B cell (primary cell): ENCODE measurements at regions not wholly inside any gene's neighbourhood (a gene's known extent, or its start where the extent isn't known, plus 50 kb on each side); places are given as distances from the start of the nearest gene placed in this dataset.

Source experiments
- ATAC-seq: fragments of 200-7000 bp; cut with Tn5 transposase; one replicate; pipeline ENCODE4 v1.10.0; 2021; ENCODE audit warnings: low read depth, mild to moderate bottlenecking, moderate number of reproducible peaks, moderate library complexity
- CTCF ChIA-PET: fragments of 350-600 bp; sonication (Branson Sonifier 250); formaldehyde crosslinking; loops from one replicate; lab custom pipeline; 2021; ENCODE audit warnings: antibody characterized with exemption, inconsistent platforms; lab: Charles Lee
- POLR2A ChIA-PET: fragments of 350-600 bp; sonication (Branson Sonifier 250); formaldehyde crosslinking; loops from one replicate; lab custom pipeline; 2021; ENCODE audit warnings: antibody characterized with exemption; lab: Charles Lee
- DNase-seq: peaks from one replicate; pipeline ENCODE4 v3.0.0; 2013
- H2AFZ ChIP-seq: 2 replicates; pipeline ENCODE4 v1.6.1; 2012; ENCODE audit warnings: mild to moderate bottlenecking, low read depth, low read length; ENCODE audit not compliant: insufficient read depth, poor library complexity, severe bottlenecking
- H3K27ac ChIP-seq, 2 donors: 1 replicate in 1 of 2; 2 replicates in 1 of 2; pipeline ENCODE4 v1.5.1; 2012 to 2013; ENCODE audit warnings: low read length in 2 of 2, mild to moderate bottlenecking in 2 of 2, moderate library complexity in 1 of 2
- H3K27me3 ChIP-seq, 4 experiments: fragments of 200-600 bp in 1 of 4; sonication (generic) in 1 of 4; replicated peaks in 1 of 4; 1 replicate in 2 of 4; 2 replicates in 2 of 4; pipeline versions ENCODE4 v1.6.1 to v1.7.0; 2013 to 2016; ENCODE audit warnings: low read length in 3 of 4, mild to moderate bottlenecking in 2 of 4, mixed read lengths in 1 of 4, moderate library complexity in 1 of 4; ENCODE audit not compliant: insufficient read depth in 4 of 4, control insufficient read depth in 3 of 4; ENCODE audit errors: control extremely low read depth in 1 of 4
- H3K36me3 ChIP-seq, 2 experiments: replicated peaks in 1 of 2; 1 replicate in 1 of 2; 2 replicates in 1 of 2; pipeline versions ENCODE4 v1.6.1 to v1.7.1; 2013; ENCODE audit warnings: low read length in 1 of 2; ENCODE audit not compliant: insufficient read depth in 2 of 2, control insufficient read depth in 1 of 2; ENCODE audit errors: control extremely low read depth in 1 of 2, extremely low read depth in 1 of 2
- H3K4me1 ChIP-seq, 2 donors: fragments of 200-600 bp in 1 of 2; sonication (generic) in 1 of 2; 1 replicate in 1 of 2; 2 replicates in 1 of 2; pipeline versions ENCODE4 v1.5.1 to v1.6.1; 2013 to 2017; ENCODE audit warnings: low read length in 2 of 2; ENCODE audit not compliant: control insufficient read depth in 2 of 2, insufficient read depth in 2 of 2
- H3K4me2 ChIP-seq: replicated peaks from 2 replicates; pipeline ENCODE3; 2012; ENCODE audit warnings: mild to moderate bottlenecking, low read depth, low read length; ENCODE audit not compliant: poor library complexity, severe bottlenecking
- H3K4me3 ChIP-seq, 5 experiments: fragments of 200-600 bp in 1 of 5; sonication (generic) in 1 of 5; 1 replicate in 3 of 5; 2 replicates in 2 of 5; pipeline versions ENCODE4 v1.5.1 to v1.7.0; 2011 to 2016; ENCODE audit warnings: low read length in 4 of 5, mild to moderate bottlenecking in 4 of 5, low read depth in 2 of 5, control low read depth in 1 of 5, moderate library complexity in 1 of 5; ENCODE audit not compliant: insufficient read depth in 1 of 5; ENCODE audit errors: control extremely low read depth in 1 of 5, extremely low read depth in 1 of 5
- H3K79me2 ChIP-seq: fragments of 200-600 bp; sonication (generic); one replicate; pipeline ENCODE4 v1.6.0; 2016; ENCODE audit warnings: low read length; ENCODE audit not compliant: control insufficient read depth, insufficient read depth
- H3K9ac ChIP-seq: fragments of 200-600 bp; sonication (generic); 2 replicates; pipeline ENCODE4 v1.6.1; 2017; ENCODE audit warnings: mild to moderate bottlenecking, low read length, moderate library complexity
- H3K9me3 ChIP-seq, 3 donors: one replicate each; pipeline versions ENCODE4 v1.6.1 to v1.7.1; 2013; ENCODE audit warnings: low read length in 2 of 3; ENCODE audit not compliant: control insufficient read depth in 2 of 3, insufficient read depth in 1 of 3; ENCODE audit errors: control extremely low read depth in 1 of 3
- H4K20me1 ChIP-seq: 2 replicates; pipeline ENCODE4 v1.6.0; 2012; ENCODE audit warnings: mild to moderate bottlenecking, low read length; ENCODE audit not compliant: insufficient read depth, control insufficient read depth, poor library complexity, severe bottlenecking
- H3K27ac Mint-ChIP-seq: one replicate; pipeline ENCODE4 v1.8.0; 2021; ENCODE audit warnings: mixed read lengths
- H3K27me3 Mint-ChIP-seq: one replicate; pipeline ENCODE4 v1.8.0; 2021; ENCODE audit warnings: mixed read lengths
- H3K4me1 Mint-ChIP-seq: one replicate; pipeline ENCODE4 v1.8.0; 2021; ENCODE audit warnings: mixed read lengths
- H3K4me3 Mint-ChIP-seq: one replicate; pipeline ENCODE4 v1.8.0; 2021; ENCODE audit warnings: mixed read lengths
- H3K9me3 Mint-ChIP-seq: one replicate; pipeline ENCODE4 v1.8.0; 2022; ENCODE audit warnings: mixed read lengths; ENCODE audit not compliant: insufficient read depth
- EZH2 ChIP-seq: IDR thresholded peaks from 2 replicates; pipeline ENCODE4 v1.6.1; 2012; ENCODE audit warnings: borderline replicate concordance, low read depth, mild to moderate bottlenecking, moderate library complexity, low read length; ENCODE audit not compliant: insufficient read depth, poor library complexity, severe bottlenecking
- WGBS: methylation state at CpG from one replicate; pipeline ENCODE4 v1.1.5; 2013; ENCODE audit warnings: missing lambda C conversion rate; ENCODE audit not compliant: insufficient coverage; 5-methylcytosine and 5-hydroxymethylcytosine counted together
- intact Hi-C: fragments of 100-400 bp; cut with micrococcal nuclease; formaldehyde crosslinking; loops from one replicate; pipeline ENCODE4 v1.10.0; 2022
- TF ChIP-seq, protein P1 (sequence below): fragments of 200-600 bp; IDR thresholded peaks from one replicate; pipeline ENCODE4 v1.8.0; 2022; ENCODE audit warnings: antibody characterized with exemption, mild to moderate bottlenecking

DNA sequence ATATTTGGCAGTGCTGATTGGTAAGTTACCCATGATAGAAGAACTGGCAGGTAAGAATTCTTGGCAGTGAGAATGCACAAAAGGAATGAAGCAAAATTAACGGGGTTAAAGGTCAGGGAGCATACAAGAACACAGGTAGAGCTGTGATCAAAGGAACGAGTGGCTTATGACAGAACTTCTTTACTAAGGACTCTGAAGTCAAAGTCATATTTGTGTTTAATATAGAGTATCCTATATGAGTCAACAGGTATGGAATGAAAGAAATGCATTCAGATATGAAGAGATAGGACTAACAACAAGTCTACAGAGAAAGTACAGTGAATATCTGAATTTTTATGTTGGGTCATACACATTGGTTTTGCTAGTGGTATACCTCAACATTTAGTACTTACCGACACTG is 209.0 kb upstream of the CITED2 start:
- Histone ChIP-seq H3K9me3 (no peaks in the 10 kb centered on the region), H3K9ac (no peak overlapping the region), H3K4me2 (no peak overlapping the region), H2AFZ (no peak overlapping the region), H3K79me2 (no peaks in the 10 kb centered on the region), H3K4me1 (no peaks in the 10 kb centered on the region), H4K20me1 (no peaks in the 10 kb centered on the region), H3K36me3 (no peaks in the 10 kb centered on the region), H3K27me3 (no peaks in the 10 kb centered on the region), H3K4me3 (no peak overlapping the region), H3K27ac (no peak overlapping the region)
- Mint-ChIP-seq H3K4me1 (no peaks in the 10 kb centered on the region), H3K27ac (no peak overlapping the region), H3K4me3 (no peak overlapping the region), H3K9me3 (no peaks in the 10 kb centered on the region), H3K27me3 (no peaks in the 10 kb centered on the region)
- no peak for DNase-seq
- WGBS, result 100% methylated on average over 1 of the region's 3 CpGs
- no peak for TF ChIP-seq EZH2
- TF ChIP-seq, protein P1, sequence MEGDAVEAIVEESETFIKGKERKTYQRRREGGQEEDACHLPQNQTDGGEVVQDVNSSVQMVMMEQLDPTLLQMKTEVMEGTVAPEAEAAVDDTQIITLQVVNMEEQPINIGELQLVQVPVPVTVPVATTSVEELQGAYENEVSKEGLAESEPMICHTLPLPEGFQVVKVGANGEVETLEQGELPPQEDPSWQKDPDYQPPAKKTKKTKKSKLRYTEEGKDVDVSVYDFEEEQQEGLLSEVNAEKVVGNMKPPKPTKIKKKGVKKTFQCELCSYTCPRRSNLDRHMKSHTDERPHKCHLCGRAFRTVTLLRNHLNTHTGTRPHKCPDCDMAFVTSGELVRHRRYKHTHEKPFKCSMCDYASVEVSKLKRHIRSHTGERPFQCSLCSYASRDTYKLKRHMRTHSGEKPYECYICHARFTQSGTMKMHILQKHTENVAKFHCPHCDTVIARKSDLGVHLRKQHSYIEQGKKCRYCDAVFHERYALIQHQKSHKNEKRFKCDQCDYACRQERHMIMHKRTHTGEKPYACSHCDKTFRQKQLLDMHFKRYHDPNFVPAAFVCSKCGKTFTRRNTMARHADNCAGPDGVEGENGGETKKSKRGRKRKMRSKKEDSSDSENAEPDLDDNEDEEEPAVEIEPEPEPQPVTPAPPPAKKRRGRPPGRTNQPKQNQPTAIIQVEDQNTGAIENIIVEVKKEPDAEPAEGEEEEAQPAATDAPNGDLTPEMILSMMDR, result no peak
- ChIA-PET POLR2A (no interaction called here), CTCF (no interaction called here)
- ATAC-seq, result no peak
- intact Hi-C loops, result no loop called here

DNA sequence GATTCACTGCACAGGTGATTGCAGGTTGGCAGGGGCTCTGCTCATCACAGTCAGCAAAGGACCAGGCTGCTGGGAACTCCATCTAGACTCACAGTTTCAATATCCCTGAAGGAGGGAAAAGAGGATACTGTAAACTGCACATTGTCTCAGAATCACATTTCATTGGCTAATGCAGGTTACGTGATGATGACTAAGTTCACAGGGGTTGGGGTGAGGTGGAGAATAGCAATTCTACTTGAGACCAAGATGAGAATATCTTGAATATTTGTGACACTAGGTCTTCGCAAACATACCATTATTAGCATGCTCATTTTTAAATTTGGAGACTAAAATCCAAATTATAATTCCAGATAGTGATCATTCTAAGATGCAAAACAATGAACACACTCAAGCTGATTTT is 208.5 kb upstream of the CITED2 start:
- Mint-ChIP-seq H3K4me3 (no peak overlapping the region), H3K9me3 (no peaks in the 10 kb centered on the region), H3K27ac (no peak overlapping the region), H3K4me1 (no peaks in the 10 kb centered on the region), H3K27me3 (no peaks in the 10 kb centered on the region)
- TF ChIP-seq, protein P1, result no peak
- no peak for TF ChIP-seq EZH2
- Histone ChIP-seq H2AFZ (no peak overlapping the region), H3K9me3 (no peaks in the 10 kb centered on the region), H3K4me1 (no peaks in the 10 kb centered on the region), H3K4me2 (no peak overlapping the region), H3K36me3 (no peaks in the 10 kb centered on the region), H3K79me2 (no peaks in the 10 kb centered on the region), H4K20me1 (no peaks in the 10 kb centered on the region), H3K4me3 (no peak overlapping the region), H3K27me3 (no peaks in the 10 kb centered on the region), H3K9ac (no peak overlapping the region), H3K27ac (no peak overlapping the region)
- CTCF ChIA-PET, result no interaction called here
- intact Hi-C loops, result no loop called here
- DNase-seq (no peak), ATAC-seq (no peak)
- POLR2A ChIA-PET, result no interaction called here
- no CpG with 5 or more reads among the region's 2 CpGs for WGBS
